ENCODE measurements at regions not wholly inside any gene's neighbourhood (a gene's known extent, or its start where the extent isn't known, plus 50 kb on each side); places are given as distances from the start of the nearest gene placed in this dataset.

GRCh38 chr2:144707736-144708326 is 187.9 kb upstream of the ZEB2 start:
- DNase-seq (ENCODE audit: low read depth in 1 of 2, low spot score in 1 of 2) = no peak
- H3K27me3 ChIP-seq (ENCODE audit: insufficient read depth, poor library complexity, severe bottlenecking) = no peaks in the 10 kb centered on the region
- H3K27ac ChIP-seq (replicated peaks) = peak overlapping the region; percentile 21; the same call in 1 of the 2 replicates
- no peak for TF ChIP-seq POLR2AphosphoS5 (IDR thresholded peaks at IDR 0.05; ENCODE audit: low read depth)
- TF ChIP-seq, protein P1, sequence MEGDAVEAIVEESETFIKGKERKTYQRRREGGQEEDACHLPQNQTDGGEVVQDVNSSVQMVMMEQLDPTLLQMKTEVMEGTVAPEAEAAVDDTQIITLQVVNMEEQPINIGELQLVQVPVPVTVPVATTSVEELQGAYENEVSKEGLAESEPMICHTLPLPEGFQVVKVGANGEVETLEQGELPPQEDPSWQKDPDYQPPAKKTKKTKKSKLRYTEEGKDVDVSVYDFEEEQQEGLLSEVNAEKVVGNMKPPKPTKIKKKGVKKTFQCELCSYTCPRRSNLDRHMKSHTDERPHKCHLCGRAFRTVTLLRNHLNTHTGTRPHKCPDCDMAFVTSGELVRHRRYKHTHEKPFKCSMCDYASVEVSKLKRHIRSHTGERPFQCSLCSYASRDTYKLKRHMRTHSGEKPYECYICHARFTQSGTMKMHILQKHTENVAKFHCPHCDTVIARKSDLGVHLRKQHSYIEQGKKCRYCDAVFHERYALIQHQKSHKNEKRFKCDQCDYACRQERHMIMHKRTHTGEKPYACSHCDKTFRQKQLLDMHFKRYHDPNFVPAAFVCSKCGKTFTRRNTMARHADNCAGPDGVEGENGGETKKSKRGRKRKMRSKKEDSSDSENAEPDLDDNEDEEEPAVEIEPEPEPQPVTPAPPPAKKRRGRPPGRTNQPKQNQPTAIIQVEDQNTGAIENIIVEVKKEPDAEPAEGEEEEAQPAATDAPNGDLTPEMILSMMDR (IDR thresholded peaks at IDR 0.05; ENCODE audit: insufficient read depth, low read length) = no peak
- TF ChIP-seq, protein P2, sequence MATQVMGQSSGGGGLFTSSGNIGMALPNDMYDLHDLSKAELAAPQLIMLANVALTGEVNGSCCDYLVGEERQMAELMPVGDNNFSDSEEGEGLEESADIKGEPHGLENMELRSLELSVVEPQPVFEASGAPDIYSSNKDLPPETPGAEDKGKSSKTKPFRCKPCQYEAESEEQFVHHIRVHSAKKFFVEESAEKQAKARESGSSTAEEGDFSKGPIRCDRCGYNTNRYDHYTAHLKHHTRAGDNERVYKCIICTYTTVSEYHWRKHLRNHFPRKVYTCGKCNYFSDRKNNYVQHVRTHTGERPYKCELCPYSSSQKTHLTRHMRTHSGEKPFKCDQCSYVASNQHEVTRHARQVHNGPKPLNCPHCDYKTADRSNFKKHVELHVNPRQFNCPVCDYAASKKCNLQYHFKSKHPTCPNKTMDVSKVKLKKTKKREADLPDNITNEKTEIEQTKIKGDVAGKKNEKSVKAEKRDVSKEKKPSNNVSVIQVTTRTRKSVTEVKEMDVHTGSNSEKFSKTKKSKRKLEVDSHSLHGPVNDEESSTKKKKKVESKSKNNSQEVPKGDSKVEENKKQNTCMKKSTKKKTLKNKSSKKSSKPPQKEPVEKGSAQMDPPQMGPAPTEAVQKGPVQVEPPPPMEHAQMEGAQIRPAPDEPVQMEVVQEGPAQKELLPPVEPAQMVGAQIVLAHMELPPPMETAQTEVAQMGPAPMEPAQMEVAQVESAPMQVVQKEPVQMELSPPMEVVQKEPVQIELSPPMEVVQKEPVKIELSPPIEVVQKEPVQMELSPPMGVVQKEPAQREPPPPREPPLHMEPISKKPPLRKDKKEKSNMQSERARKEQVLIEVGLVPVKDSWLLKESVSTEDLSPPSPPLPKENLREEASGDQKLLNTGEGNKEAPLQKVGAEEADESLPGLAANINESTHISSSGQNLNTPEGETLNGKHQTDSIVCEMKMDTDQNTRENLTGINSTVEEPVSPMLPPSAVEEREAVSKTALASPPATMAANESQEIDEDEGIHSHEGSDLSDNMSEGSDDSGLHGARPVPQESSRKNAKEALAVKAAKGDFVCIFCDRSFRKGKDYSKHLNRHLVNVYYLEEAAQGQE (IDR thresholded peaks at IDR 0.05; ENCODE audit: insufficient replicate concordance, low read depth) = no peak
- no peak for TF ChIP-seq GABPA (IDR thresholded peaks at IDR 0.05; ENCODE audit: low read depth)
- no peak for TF ChIP-seq SPI1 (IDR thresholded peaks at IDR 0.05; ENCODE audit: borderline replicate concordance, low read depth)
- H3K4me3 ChIP-seq (replicated peaks; ENCODE audit: insufficient read depth, low read length) = no peak overlapping the region

DNA sequence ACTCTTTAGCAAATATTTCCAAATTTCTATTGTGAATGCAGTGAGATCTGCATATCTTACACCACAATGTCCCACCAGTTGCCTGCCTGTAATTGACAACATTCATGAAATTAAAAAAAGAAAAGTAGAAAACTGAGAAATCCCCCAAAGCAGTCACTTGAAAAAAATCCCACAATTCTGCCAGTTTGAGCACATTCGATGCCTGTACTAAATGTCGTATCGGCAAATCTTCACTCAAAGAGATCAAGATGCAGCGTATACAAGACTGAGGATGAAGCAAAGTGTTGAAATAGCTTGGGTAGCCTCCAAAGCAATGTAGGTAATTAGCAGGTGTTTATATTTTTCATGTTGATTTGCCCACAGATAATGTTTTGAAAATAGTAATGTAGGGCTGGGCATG is 186.7 kb upstream of the ZEB2 start:
- no peak overlapping the region for H3K4me3 ChIP-seq (replicated peaks; ENCODE audit: insufficient read depth, low read length)
- TF ChIP-seq, protein P2 (IDR thresholded peaks at IDR 0.05; ENCODE audit: insufficient replicate concordance, low read depth) = no peak
- no peak for TF ChIP-seq SPI1 (IDR thresholded peaks at IDR 0.05; ENCODE audit: borderline replicate concordance, low read depth)
- no peak for TF ChIP-seq GABPA (IDR thresholded peaks at IDR 0.05; ENCODE audit: low read depth)
- TF ChIP-seq, protein P1 (IDR thresholded peaks at IDR 0.05; ENCODE audit: insufficient read depth, low read length) = no peak
- H3K27me3 ChIP-seq (ENCODE audit: insufficient read depth, poor library complexity, severe bottlenecking) = no peaks in the 10 kb centered on the region
- no peak for DNase-seq (ENCODE audit: low read depth in 1 of 2, low spot score in 1 of 2)
- peak overlapping the region; percentile 93 for H3K27ac ChIP-seq (replicated peaks)

- Histone ChIP-seq H3K27me3 (ENCODE audit: insufficient read depth, poor library complexity, severe bottlenecking) (no peaks in the 10 kb centered on the region), H3K27ac (replicated peaks) (peak overlapping the region; percentile 93), H3K4me3 (replicated peaks; ENCODE audit: insufficient read depth, low read length) (no peak overlapping the region)
- peak in 1 of 2 experiments; percentile 31 for DNase-seq (ENCODE audit: low read depth in 1 of 2, low spot score in 1 of 2)
- TF ChIP-seq, protein P2 (IDR thresholded peaks at IDR 0.05; ENCODE audit: insufficient replicate concordance, low read depth) = no peak
- TF ChIP-seq SPI1 (IDR thresholded peaks at IDR 0.05; ENCODE audit: borderline replicate concordance, low read depth) = no peak
- TF ChIP-seq, protein P1 (IDR thresholded peaks at IDR 0.05; ENCODE audit: insufficient read depth, low read length) = no peak
- TF ChIP-seq GABPA (IDR thresholded peaks at IDR 0.05; ENCODE audit: low read depth) = no peak
- no peak for TF ChIP-seq POLR2AphosphoS5 (IDR thresholded peaks at IDR 0.05; ENCODE audit: low read depth)
Measured at GRCh38 chr2:144705328-144706245, 185.7 kb upstream of the ZEB2 start.

Measured in HL-60 (cell line).